LNCaP clone FGC (cell line): ENCODE measurements at regions not wholly inside any gene's neighbourhood (a gene's known extent, or its start where the extent isn't known, plus 50 kb on each side); places are given as distances from the start of the nearest gene placed in this dataset.
"Not testable (repeated sequence)": the region's sequence is repeated elsewhere in the genome, so short reads cannot be mapped to it uniquely, and the experiment has no call there.

Source experiments
- DNase-seq: peaks from one replicate; pipeline ENCODE4 v3.0.0-alpha.2; 2011; ENCODE audit warnings: low read depth
- H3K4me3 ChIP-seq: 2 replicates; pipeline ENCODE4 v1.5.1; 2011; ENCODE audit warnings: mild to moderate bottlenecking, low read depth, low read length, control low read depth
- TF ChIP-seq, protein P1 (sequence below): IDR thresholded peaks from 2 replicates; pipeline ENCODE4 v1.5.1; 2012; ENCODE audit warnings: mild to moderate bottlenecking; ENCODE audit not compliant: control insufficient read depth, insufficient read depth; ENCODE audit errors: extremely low read depth

DNA sequence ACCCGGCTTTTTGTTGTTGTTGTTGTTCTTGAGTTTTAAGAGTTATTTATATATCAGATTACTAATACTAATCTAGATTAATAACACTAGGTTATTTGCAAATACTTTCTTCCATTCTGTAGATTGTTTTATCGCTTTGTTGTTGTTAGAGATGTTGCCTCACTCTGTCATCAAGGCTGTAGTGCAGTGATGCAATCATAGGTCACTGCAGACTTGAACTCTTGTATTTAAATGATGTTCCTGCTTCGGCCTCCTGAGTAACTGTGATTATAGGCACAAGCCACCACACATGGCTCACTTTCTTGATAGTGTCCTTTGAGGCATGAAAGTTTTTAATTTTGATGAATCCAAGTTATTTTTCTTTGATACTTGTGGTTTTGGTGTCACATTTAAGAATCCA lies 129.0 kb downstream of the VSIG4 start:
- H3K4me3 ChIP-seq = no peak overlapping the region
- TF ChIP-seq, protein P1, sequence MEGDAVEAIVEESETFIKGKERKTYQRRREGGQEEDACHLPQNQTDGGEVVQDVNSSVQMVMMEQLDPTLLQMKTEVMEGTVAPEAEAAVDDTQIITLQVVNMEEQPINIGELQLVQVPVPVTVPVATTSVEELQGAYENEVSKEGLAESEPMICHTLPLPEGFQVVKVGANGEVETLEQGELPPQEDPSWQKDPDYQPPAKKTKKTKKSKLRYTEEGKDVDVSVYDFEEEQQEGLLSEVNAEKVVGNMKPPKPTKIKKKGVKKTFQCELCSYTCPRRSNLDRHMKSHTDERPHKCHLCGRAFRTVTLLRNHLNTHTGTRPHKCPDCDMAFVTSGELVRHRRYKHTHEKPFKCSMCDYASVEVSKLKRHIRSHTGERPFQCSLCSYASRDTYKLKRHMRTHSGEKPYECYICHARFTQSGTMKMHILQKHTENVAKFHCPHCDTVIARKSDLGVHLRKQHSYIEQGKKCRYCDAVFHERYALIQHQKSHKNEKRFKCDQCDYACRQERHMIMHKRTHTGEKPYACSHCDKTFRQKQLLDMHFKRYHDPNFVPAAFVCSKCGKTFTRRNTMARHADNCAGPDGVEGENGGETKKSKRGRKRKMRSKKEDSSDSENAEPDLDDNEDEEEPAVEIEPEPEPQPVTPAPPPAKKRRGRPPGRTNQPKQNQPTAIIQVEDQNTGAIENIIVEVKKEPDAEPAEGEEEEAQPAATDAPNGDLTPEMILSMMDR = no peak
- DNase-seq = no peak

DNA sequence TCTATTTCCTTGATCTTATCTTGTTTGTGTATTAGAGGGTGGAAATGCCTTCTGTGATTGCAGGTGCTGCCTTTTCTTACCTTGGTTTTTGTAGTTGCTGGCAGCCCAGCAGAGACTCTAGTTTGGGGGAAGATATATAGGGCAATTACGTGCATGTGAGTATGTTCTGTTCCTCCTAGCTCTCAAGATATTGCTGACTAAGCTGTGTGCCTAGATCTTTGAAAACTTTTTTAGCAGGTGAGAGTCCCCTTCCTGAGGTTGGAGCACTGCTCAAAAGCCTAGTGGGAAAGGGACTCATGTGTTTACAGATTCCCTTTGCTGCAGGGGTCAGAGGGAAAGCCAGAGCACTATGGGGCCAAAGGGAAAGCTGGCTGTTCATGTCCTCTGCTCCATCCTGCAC lies 136.1 kb downstream of the VSIG4 start:
- H3K4me3 ChIP-seq = no peak overlapping the region
- TF ChIP-seq, protein P1 = no peak
- DNase-seq = no peak

DNA sequence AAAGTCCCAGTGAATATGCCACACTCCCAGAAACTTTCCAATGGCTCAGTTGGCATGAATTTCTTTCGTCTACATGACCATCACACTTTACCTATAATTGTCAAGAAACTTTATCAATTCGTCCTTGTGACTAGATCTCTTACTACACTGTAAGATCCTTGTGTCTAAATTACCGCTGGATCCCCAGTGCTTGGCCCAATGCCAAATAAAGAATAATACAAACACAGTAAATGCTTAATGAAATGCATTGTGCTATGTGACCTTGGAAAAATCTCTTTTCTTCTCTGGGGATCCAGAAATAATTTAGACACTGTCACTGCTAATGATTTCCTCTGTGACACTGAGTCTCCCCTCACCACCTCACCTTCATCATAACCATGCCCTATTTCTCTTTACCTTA lies 137.9 kb downstream of the VSIG4 start:
- H3K4me3 ChIP-seq = no peak overlapping the region
- TF ChIP-seq, protein P1 = no peak
- no peak for DNase-seq

DNA sequence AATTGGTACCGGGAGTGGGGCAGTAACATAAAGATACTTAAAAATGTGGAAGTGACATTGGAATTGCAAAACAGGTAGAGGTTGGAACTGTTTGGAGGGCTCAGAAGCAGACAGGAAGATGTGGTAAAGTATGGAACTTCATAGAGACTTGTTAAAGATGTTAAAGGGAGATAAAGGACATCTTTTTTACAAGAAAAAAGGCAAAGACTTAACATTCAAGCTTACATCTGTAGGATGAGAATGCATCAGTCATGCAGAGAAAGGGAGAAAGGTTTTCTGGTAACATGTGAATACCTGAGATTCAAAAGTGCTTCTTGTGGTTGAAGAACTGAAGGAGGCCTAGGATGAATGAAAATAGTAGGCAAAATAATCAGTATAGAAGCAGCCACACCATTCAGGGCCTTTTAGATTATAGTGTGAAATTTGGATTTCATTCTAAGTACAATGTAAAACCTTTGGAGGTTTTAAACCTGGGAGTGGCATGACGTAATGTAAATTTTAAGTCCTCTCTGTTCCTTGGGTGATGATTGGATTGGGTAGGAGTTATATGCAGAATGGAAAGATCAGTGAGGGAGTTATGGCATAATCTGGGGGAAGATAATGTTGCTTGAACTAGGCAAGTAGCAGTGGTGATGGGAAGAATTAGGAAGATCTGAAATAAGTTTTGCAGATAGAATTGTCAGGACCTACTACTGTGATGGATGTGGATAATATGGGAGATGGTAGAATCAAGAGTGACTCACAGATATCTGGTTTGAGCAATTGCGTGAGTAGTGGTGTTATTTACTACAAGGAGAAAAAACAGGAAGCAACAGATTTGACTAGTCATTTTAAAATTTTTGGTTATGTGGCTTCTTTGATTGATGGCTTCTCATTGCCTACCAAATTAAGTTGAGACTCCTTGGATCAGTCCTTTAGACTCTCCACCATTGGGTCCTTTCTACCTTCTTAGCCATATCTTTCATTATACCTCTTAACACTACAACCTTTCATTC lies 138.7 kb downstream of the VSIG4 start:
- TF ChIP-seq, protein P1 = no peak
- no peak overlapping the region for H3K4me3 ChIP-seq
- DNase-seq = no peak

DNA sequence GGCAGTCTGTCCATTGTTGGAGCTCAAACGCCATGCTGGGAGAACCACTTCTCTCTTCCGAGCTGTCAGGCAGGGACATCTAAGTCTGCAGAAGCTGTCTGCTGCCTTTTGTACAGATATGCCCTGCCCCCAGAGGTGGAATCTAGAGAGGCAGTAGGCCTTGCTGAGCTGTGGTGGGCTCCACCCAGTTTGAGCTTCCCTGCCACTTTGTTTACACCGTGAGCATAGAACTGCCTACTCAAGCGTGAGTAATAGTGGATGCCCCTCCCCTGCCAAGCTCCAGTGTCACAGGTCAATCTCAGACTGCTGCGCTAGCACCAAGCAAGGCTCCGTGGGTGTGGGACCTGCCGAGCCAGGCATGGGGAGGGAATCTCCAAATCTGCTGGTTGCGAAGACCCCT lies 145.7 kb downstream of the VSIG4 start:
- TF ChIP-seq, protein P1 = no peak
- DNase-seq = no peak
- no peak overlapping the region for H3K4me3 ChIP-seq

DNA sequence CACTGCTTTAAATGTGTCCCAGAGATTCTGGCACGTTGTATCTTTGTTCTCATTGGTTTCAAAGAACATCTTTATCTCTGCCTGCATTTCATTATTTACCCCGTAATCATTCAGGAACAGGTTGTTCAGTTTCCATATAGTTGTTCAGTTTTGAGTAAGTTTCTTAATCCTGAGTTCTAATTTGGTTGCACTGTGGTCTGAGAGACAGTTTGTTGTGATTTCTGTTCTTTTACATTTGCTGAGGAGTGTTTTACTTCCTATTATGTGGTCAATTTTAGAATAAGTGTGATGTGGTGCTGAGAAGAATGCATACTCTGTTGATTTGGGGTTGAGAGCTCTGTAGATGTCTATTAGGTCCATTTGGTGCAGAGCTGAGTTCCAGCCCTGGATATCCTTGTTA lies 148.1 kb downstream of the VSIG4 start:
- not testable (repeated sequence) for DNase-seq, H3K4me3 ChIP-seq

DNA sequence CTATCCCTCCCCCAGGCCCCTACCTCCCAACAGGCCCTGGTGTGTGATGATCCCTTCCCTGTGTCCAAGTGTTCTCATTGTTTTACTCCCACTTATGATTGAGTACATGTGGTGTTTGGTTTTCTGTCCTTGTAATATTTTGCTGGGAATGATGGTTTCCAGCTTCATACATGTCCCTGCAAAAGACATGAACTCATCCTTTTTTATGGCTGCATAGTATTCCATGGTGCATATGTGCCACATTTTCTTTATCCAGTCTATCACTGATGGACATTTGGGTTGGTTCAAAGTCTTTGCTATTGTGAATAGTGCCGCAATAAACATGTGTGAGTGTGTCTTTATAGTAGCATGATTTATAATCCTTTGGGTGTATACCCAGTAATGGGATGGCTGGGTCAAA lies 151.7 kb downstream of the VSIG4 start:
- DNase-seq, H3K4me3 ChIP-seq: not testable (repeated sequence)

DNA sequence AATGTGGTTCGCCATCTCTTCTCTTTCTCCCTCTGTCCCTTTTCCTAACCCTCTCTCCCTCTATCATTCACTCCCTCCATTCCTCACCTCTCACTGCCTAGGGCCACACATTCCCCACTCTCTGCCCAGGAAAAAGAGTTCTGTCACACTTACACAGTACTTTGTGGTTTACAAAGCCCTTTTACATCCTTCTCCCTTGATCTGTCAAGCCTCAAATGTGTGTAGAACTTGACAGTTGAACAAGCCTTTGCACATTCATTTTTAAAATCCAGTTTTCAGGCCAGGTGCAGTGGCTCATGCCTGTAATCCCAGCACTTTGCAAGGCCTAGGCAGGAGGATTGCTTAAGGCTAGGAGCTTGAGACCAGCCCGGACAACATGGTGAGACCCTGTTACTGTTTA lies 156.3 kb downstream of the VSIG4 start:
- TF ChIP-seq, protein P1 = no peak
- H3K4me3 ChIP-seq = no peak overlapping the region
- no peak for DNase-seq
